AG04450 (cell line): ENCODE measurements at regions not wholly inside any gene's neighbourhood (a gene's known extent, or its start where the extent isn't known, plus 50 kb on each side); places are given as distances from the start of the nearest gene placed in this dataset.

Experiments
- CTCF ChIA-PET: fragments of 300-600, 350-600 bp; formaldehyde crosslinking; extraction: SDS; loops from one replicate; lab custom pipeline; 2022; ENCODE audit warnings: antibody characterized with exemption, inconsistent platforms; lab: Charles Lee
- POLR2A ChIA-PET: fragments of 350-600 bp; formaldehyde crosslinking; extraction: SDS; loops from one replicate; lab custom pipeline; 2021; ENCODE audit warnings: antibody characterized with exemption, inconsistent platforms; lab: Yijun Ruan, JAX
- DNase-seq: peaks from one replicate; pipeline ENCODE4 v3.0.0-alpha.2; 2011; ENCODE audit warnings: low read depth, low spot score
- H3K27ac ChIP-seq: one replicate; pipeline ENCODE4 v1.5.1; 2012; ENCODE audit warnings: low read depth, low read length, control low read depth
- H3K27me3 ChIP-seq: one replicate; pipeline ENCODE4 v1.6.0; 2012; ENCODE audit warnings: low read length; ENCODE audit not compliant: control insufficient read depth, insufficient read depth
- H3K4me3 ChIP-seq: 2 replicates; pipeline ENCODE4 v1.5.1; 2011; ENCODE audit warnings: mild to moderate bottlenecking, low read depth, low read length, control low read depth
- H3K9me3 ChIP-seq: 2 replicates; pipeline ENCODE4 v1.5.1; 2012; ENCODE audit warnings: low read length; ENCODE audit not compliant: control insufficient read depth, insufficient read depth
- TF ChIP-seq, protein P1 (sequence below): IDR thresholded peaks from 2 replicates; pipeline ENCODE4 v1.5.1; 2011; ENCODE audit warnings: low read depth, low read length, control low read depth, inconsistent platforms

DNA sequence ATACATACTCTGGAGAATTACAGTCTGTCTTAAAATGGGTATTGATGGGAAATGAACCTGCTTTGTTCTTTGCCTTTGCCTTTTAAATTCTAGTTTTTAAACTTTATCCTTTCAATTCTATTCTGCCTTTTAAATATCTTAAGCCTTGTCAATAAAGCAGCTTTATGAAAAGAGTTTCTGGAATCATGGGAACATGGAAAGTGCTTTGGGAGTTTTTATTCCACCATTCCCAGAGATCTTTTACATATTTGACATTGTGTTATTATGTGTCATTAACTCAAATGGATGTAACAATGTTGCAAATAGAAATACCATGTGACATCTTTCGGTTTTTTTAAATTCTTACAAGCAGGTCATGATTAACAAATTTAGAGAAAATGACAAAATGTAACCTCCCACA is 555.7 kb upstream of the ANO3 start:
- no peak overlapping the region for H3K4me3 ChIP-seq
- ChIA-PET POLR2A (no interaction called here), CTCF (no interaction called here)
- TF ChIP-seq, protein P1, sequence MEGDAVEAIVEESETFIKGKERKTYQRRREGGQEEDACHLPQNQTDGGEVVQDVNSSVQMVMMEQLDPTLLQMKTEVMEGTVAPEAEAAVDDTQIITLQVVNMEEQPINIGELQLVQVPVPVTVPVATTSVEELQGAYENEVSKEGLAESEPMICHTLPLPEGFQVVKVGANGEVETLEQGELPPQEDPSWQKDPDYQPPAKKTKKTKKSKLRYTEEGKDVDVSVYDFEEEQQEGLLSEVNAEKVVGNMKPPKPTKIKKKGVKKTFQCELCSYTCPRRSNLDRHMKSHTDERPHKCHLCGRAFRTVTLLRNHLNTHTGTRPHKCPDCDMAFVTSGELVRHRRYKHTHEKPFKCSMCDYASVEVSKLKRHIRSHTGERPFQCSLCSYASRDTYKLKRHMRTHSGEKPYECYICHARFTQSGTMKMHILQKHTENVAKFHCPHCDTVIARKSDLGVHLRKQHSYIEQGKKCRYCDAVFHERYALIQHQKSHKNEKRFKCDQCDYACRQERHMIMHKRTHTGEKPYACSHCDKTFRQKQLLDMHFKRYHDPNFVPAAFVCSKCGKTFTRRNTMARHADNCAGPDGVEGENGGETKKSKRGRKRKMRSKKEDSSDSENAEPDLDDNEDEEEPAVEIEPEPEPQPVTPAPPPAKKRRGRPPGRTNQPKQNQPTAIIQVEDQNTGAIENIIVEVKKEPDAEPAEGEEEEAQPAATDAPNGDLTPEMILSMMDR = no peak
- no peaks in the 10 kb centered on the region for H3K27me3 ChIP-seq
- no peak overlapping the region for H3K27ac ChIP-seq
- no peaks in the 10 kb centered on the region for H3K9me3 ChIP-seq
- DNase-seq = no peak

DNA sequence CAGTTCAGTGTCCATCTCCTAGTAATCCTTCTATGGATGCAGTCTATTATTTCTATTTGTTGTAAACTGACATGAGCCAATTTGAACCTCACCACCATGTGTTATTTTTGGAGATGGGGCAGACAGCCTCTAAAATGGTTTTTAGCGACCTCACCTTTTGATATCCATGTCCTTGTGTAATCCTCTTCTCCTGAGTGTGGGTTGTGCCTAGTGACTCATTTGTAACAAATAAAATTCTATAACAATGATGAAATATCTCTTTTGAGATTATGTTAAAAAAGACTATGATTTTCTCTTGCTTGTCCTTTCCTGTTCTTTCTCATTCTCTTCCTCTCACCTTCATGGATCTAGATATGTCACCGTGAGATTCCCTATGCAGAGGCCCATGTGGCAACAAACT is 554.6 kb upstream of the ANO3 start:
- TF ChIP-seq, protein P1 = no peak
- no peaks in the 10 kb centered on the region for H3K9me3 ChIP-seq
- ChIA-PET POLR2A (no interaction called here), CTCF (no interaction called here)
- H3K27ac ChIP-seq = no peak overlapping the region
- no peaks in the 10 kb centered on the region for H3K27me3 ChIP-seq
- no peak for DNase-seq
- H3K4me3 ChIP-seq = no peak overlapping the region

DNA sequence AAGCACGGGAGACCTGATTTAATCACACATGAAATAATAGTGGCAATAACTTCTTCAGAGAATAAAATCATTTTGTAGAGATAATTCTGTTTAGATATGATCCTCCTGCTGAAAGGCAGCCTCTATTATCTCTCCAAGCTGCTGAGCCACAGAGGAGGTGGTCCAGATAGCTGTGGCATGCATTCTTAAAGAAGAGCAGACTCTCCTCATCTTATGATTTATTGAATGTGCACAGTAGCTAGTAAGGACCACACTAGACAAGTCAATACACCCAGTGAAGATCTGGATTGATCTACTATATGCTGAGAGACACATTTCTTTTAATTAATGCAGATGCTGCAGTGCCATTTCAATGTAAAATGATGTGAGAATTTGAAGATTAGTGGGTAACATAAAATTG is 552.9 kb upstream of the ANO3 start:
- Histone ChIP-seq H3K27ac (no peak overlapping the region), H3K4me3 (no peak overlapping the region), H3K9me3 (no peaks in the 10 kb centered on the region), H3K27me3 (no peaks in the 10 kb centered on the region)
- POLR2A ChIA-PET = no interaction called here
- TF ChIP-seq, protein P1 = no peak
- no peak for DNase-seq
- CTCF ChIA-PET = no interaction called here

DNA sequence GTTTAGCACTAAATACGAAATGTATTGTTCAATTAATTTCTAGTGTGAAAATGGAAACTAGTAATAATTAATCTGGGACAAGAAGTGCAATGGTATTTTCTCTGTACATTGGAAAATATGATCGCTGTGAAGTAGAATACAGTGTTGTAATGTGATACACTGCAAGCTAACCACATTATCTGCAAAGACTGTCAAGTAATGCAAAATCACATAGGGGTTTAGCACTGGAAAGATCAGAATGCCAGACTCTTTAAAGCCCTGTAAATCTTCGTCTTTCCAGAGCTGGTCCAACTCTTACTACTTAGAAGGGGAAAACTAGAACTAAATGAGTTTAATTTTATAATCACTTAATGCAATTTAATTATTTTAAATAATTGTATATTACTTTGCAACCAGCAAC is 544.5 kb upstream of the ANO3 start:
- TF ChIP-seq, protein P1 = no peak
- H3K4me3 ChIP-seq = no peak overlapping the region
- no peaks in the 10 kb centered on the region for H3K27me3 ChIP-seq
- no peak overlapping the region for H3K27ac ChIP-seq
- H3K9me3 ChIP-seq = no peaks in the 10 kb centered on the region
- ChIA-PET POLR2A (no interaction called here), CTCF (no interaction called here)
- no peak for DNase-seq

DNA sequence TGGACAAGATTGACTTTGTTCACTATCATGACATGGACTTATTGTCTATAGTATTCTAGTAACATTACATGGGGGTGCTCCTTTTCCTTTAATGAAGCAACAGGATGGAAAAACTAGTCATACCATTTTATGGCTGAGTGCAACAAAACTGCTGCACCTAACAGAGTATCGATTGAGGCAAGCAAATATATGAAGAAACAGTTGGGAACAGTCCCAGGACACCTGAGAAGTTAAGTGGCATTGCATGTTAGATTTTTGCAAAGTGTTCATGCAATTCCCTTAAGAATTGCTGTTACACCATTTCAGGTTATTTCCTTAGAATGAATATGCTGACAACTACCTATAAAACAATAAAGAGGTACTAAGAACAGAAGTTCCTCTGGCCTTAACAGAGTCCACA is 541.5 kb upstream of the ANO3 start:
- CTCF ChIA-PET = no interaction called here
- no peak for DNase-seq
- H3K27me3 ChIP-seq = no peaks in the 10 kb centered on the region
- no peak overlapping the region for H3K4me3 ChIP-seq
- POLR2A ChIA-PET = no interaction called here
- no peak overlapping the region for H3K27ac ChIP-seq
- TF ChIP-seq, protein P1 = no peak
- no peaks in the 10 kb centered on the region for H3K9me3 ChIP-seq
